ENCODE measurements at regions not wholly inside any gene's neighbourhood (a gene's known extent, or its start where the extent isn't known, plus 50 kb on each side); places are given as distances from the start of the nearest gene placed in this dataset.
"Not testable (repeated sequence)": the region's sequence is repeated elsewhere in the genome, so short reads cannot be mapped to it uniquely, and the experiment has no call there.

DNA sequence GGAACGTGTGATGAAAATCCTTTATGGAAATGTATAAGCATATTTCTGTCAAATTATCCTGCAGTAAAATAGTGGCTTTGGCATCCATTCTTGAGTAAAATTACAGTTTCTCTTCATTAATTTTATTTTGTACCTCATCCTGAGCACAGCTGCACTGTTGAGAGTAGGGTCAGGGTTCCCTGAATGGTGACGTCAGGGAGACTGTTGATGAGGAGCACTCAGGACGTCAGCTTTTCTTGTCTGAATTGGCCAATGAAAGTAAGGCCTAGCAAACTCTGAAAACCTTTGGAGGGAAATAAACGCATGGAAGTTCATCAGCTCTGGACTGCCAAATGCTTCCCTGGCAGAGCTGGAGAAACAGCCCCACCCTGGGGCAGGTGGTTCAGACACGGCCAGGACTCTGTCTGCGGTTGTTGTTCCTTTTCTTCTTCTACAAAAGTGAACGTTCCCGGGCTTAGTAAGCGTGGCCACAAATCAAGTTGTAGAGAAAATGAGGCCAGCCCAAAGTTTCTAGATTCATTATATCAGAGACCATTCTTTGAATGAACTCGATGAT is 179.7 kb upstream of the EXOC2 start:
- in situ Hi-C loops (cut with HindIII; ENCODE audit: low sequenced_read_pairs) = no loop called here

DNA sequence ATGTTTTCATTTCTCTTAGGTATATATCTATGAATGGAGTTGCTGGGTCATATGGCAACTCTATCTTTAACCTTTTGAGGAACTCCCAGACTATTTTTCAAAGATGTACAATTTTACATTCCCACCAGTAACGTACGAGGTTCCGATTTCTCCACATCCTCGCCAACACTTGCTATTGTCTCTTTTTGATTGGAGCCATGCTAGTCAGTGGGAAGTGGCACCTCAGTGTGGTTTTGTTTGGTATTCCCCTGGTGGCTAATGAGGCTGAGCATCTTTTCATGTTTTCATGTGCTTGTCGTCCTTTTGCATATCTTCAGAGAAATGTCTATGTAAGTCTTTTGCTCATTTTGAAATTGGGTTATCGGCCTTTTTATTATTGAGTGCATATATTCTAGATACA is 178.6 kb upstream of the EXOC2 start:
- in situ Hi-C loops (cut with HindIII; ENCODE audit: low sequenced_read_pairs) = no loop called here

DNA sequence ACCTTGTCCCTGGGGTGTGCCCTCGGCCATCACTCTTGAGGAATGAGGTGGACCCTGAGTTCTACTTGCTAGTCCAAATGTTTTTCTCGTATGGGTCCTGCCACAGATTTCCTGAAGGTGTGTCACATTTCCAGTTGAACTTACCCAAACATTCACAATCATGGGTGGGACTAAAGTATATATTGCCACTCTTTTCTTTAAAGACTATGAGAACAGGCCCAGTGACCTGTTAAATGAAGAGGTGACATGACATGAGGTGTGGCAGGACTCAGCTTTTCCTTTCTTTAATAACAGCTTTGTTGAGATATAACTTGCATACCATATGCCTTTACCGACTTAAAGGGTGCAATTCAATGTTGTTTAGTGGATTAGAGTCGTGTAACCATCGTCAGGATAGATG is 177.2 kb upstream of the EXOC2 start:
- in situ Hi-C loops (cut with HindIII; ENCODE audit: low sequenced_read_pairs) = no loop called here

DNA sequence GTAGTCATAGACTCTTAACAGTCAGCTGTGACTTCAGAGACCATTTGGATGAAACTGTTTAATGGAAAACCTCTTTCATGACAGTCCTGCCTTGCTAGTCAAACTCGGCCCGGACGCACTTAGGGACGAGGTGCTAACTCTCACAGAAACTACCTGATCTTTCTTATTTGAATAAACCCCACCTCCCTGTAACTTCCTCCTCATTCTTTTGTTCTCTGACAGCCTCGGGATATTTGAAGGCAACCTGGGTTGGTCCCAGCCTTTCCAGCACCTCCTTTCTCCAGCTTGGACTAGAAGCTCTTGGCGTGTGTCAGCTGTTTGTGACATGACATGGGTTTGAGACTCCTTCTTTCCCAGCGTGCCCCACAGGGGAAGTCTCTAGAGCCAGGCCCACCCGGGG is 175.3 kb upstream of the EXOC2 start:
- in situ Hi-C loops (cut with HindIII; ENCODE audit: low sequenced_read_pairs) = no loop called here

DNA sequence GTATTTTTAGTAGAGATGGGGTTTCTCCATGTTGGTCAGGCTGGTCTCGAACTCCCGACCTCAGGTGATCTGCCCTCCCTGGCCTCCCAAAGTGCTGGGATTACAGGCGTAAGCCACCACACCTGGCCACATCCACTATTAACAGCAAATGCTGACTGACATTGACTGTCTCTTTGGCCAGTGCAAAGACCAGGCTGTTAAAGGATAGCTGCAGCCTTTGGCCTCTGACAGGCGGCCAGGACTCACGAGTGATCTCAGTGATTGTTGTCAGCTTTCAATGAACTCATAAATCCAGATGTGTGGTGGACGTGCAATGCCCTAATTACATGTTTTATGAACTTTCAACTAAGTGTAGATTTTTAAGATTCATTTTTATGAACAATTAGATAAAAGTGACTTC is 174.4 kb upstream of the EXOC2 start:
- in situ Hi-C loops (cut with HindIII; ENCODE audit: low sequenced_read_pairs) = no loop called here

DNA sequence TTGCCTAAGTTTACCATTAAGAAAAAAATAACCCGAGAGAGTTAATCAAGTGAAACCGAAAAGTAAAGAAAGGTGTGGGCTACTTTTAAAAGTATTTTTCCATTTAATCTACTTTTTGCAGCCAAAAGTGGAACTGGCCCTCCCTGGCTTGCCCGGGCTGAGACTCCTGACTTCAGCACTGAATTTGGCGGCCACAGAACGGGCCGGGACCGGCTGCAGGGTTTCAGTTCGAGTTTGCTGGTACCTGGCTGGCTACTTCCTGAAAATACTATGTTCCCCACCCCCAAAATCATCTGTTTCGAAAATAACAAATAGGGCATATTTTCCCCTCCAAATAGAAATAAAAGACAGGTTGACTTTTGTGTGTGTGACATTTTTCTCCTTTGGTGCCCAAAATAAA is 173.4 kb upstream of the EXOC2 start:
- in situ Hi-C loops (cut with HindIII; ENCODE audit: low sequenced_read_pairs) = no loop called here

DNA sequence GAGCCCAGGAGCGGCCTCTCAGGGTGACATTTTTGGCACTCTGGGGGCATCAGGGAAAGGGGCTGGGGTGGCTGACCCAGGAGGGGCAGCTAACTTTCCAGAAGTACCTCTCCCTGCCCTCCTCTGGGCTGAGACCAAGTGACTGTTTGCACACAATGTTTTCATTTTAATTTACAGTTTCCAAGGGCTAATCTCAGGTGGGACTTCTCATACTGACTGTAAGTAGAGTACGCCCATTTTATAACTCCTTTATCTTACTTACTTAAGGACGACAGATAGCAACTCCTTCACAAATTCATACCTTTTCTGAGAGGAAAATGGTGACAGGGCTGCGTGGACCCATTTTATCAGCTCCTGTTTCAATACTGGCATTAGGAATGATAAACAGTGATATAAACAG is 172.9 kb upstream of the EXOC2 start:
- in situ Hi-C loops (cut with HindIII; ENCODE audit: low sequenced_read_pairs) = no loop called here

DNA sequence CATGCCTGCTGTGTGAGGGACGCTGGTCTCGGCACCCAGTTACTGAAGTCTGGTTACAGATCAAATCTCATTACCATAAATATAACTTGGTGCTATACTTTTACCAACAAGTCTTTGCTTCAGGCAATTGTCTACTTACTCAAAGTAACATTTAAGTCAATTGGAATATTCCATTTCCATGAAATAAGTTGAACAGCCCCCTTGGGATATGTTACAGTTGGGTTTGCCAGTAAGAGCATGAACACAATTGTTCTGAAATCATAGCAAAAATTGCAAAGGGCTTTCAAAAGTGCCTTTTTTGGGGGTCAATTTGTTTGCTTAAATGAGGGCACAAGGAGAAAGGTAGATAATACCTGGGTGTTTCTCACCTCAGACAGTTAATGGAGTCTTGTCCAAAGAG is 170.9 kb upstream of the EXOC2 start:
- in situ Hi-C loops (cut with HindIII; ENCODE audit: low sequenced_read_pairs) = no loop called here

DNA sequence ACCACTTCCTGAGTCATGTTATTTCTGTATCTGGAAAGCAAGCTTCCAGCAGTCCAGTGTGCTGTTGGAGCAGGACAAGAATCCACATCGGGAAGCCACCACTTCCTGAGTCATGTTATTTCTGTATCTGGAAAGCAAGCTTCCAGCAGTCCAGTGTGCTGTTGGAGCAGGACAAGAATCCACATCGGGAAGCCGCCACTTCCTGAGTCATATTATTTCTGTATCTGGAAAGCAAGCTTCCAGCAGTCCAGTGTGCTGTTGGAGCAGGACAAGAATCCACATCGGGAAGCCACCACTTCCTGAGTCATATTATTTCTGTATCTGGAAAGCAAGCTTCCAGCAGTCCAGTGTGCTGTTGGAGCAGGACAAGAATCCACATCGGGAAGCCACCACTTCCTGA is 170.2 kb upstream of the EXOC2 start:
- in situ Hi-C loops (cut with HindIII; ENCODE audit: low sequenced_read_pairs) = not testable (repeated sequence)

DNA sequence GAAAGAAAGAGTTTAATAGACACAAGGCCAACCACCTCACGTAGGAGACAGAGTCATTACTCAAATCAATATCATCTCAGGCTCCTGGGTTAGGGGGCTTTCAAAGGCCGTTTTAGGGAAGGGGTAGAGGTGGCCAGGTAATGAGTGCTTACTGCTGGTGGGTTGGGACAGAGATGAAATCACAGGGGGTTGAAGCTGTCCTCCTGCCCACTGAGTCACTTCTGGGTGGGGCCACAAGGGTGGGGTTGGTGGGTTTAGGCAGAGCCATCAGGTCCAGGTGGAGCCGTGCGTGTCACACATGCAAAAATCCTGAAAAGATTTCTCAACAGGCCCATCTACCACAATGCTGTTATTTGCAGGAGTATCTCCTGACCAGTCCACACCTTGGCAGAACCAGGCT is 167.0 kb upstream of the EXOC2 start:
- in situ Hi-C loops (cut with HindIII; ENCODE audit: low sequenced_read_pairs) = no loop called here

DNA sequence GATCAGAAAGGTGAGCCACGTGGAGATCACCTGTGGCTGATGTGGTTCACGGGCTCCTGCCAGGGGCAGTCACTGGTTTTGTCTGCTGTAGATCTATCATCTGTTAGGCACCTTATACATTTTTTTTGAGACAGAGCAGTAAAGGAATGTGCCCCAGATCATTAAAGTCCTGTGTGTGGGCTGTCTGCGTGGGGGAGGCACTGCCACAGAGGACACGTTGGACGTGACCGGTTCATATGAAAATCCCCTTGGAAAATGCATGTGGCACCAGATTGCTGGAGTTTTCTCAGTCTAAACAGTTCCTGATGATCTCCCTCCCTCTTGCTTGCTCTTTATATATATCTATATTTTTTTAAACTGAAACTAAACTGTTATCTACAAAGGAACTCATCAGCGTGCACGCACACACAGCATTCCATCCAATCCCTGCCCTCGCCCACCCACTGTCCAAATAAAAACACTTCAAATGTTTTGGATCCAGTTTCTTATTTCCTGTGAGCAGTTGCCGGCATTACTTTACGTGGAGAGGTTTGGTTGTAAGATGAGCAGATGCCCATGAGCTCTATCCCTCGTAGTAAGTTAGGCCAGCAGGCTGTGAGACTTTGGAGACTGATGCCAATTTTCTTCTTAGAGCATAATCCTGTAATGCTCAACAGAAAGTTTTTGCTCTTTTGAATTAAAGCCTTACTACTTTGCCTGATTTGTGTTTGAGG is 161.6 kb upstream of the EXOC2 start:
- in situ Hi-C loops (cut with HindIII; ENCODE audit: low sequenced_read_pairs) = no loop called here

DNA sequence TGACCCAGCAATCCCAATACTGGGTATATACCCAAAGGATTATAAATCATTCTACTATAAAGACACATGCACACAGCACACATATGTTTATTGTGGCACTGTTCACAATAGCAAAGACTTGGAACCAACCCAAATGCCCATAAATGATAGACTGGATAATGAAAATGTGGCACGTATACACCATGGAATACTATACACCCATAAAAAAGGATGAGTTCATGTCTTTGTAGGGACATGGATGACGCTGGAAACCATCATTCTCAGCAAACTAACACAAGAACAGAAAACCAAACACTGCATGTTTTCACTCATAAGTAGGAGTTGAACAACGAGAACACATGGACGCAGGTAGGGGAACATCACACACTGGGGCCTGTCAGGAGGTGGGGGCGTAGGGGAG is 159.3 kb upstream of the EXOC2 start:
- in situ Hi-C loops (cut with HindIII; ENCODE audit: low sequenced_read_pairs) = not testable (repeated sequence)

DNA sequence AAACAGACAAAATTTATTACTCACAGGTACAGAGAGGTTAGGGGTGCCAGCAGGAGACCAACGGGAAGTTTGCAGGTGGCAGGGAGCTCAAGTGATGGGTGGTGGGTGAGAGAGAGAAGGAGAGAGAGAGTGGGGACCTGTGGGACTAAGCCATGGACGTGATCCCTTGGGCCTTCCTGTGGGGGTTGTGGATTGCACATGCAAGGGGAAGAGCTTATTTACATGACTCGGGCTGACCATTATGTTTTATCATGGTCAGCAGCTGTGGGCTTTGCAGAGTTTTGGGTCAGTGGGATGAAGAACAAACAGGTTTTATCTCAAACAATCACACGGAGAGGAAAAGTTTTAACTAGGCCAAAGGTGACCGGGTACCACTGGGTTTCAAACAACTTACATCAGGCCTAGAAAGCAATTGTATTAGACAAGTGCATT is 156.2 kb upstream of the EXOC2 start:
- in situ Hi-C loops (cut with HindIII; ENCODE audit: low sequenced_read_pairs) = no loop called here

DNA sequence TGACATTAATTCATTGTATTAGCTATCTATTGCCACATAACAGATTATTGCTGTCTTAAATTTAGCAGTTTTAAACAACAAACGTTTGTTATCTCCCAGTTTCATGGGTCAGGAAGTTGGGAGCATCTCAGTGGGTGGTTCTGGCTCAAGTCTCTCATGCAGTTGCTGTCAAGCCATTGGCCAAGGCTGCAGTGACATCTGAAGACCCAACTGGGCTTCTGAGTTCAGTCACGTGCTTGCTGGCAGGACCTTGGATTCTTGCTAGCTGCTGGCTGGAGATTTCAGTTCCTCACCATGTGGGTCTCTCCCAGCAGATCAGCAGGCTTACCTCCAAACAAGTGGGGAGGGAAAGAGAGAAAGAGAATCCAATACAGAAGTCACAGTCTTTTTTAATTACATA is 152.6 kb upstream of the EXOC2 start:
- in situ Hi-C loops (cut with HindIII; ENCODE audit: low sequenced_read_pairs) = no loop called here

DNA sequence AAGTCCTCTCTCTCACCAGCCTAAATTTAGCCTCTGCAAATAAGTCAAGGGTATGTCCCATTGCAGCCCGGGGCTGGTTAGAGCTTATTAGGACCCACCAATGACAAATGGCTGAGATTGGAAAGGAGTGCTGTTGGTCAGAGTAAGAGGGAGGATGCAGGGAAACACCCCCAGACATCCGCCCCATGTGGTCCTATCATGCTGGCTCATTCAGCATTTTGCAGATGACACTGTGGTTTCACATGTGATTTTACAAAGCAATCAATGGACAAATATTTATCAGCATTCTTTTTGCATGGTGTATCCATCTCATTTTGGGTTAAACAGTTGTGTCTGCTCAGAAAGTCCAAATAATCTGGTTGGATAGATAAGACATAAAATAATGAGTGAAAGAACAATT is 152.2 kb upstream of the EXOC2 start:
- in situ Hi-C loops (cut with HindIII; ENCODE audit: low sequenced_read_pairs) = no loop called here

DNA sequence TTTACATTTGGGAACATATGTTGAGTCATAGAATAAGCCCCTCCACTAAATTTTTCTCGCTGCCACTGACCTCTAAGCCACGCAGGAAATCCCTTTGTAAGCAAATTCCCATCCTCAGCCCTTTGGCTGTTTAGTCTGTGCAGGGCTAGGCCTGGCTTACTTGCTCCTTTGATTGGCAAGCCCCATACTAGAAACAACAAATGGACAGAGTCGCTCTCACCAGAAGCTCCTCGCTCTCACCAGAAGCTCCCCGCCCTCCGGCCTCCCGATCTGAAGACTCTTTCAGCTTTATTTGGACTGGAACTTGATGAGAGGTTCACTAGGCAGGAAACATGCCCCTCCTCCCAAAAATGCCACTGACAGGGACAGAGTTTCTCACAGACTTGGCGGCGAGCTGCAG is 149.2 kb upstream of the EXOC2 start:
- in situ Hi-C loops (cut with HindIII; ENCODE audit: low sequenced_read_pairs) = no loop called here

DNA sequence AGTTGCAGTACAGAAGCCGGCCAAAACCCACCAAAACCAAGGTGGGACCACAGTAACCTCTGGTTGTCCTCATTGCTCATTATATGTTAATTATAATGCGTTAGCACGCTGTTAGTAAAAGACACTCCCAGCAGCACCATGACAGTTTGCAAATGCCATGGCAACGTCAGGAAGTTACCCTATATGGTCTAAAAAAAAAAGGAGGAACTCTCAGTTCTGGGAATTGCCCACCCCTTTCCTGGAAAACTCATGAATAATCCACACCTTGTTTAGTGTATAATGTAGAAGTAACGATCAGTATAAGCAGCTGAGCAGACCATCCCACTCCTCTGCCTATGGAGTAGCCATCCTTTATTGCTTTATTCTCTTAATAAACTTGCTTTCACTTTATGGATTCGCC is 148.6 kb upstream of the EXOC2 start:
- in situ Hi-C loops (cut with HindIII; ENCODE audit: low sequenced_read_pairs) = no loop called here

DNA sequence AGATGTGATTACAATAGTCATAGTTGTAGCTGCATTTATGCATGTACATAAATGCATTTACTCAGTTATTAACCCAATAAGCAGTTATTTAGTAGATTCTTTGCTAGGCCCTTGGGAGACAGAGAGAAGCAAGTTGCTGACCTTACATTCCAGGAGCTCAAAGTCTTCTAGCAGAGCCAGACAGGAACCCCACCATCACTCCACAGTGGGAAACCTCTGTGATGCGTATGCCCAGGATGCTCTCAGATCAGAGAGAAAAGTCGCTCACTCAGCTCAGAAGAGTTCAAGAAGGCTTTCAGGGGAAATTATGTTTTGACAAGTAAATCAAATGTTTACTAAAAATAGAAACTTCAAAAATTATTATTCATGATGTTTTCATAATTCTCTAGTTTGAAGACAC is 146.3 kb upstream of the EXOC2 start:
- in situ Hi-C loops (cut with HindIII; ENCODE audit: low sequenced_read_pairs) = no loop called here

DNA sequence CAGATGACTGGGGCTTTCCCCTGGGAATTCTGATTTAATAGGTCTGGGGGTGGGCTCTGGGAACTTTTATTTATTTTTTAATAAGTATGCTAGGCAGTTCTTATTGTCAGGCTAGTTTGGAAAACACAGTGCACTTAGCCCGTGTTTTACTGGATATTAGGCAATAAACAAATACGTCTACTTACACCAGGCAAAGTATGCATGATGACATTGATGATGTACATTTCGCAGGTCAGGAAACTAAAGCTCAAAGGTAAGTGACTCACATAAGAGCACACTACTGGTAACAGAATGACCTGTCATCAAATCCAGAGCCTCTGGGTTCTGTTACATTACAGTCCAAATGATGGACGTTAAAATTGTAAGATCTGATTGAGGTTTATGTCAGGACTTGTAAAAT is 144.4 kb upstream of the EXOC2 start:
- in situ Hi-C loops (cut with HindIII; ENCODE audit: low sequenced_read_pairs) = no loop called here

DNA sequence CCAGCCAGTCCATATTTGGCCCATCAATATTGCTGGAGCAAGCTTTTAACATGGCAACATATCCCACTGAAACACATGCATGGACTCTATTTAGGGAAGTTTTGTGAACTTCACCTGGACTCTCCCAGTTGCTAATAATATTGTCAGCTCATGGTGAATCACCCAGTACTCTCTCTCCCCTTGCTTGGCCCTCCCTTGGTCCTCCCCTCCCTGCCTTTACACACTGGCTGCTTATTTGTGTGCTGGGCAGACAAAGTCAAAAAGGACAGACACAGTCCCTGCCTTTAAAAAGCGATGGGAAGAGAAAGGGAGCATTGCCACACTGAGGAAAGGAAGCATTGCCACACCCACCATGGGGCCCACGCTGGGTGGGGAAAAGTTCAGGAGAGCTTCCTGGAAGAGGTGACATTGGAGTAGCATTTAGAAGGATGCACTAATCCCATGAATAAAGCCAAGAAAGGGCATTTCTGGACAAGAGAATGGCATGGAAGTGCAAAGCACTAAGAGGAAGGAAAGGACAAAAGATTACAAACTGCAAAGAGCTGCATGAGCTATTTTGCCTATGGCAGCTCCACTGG is 143.4 kb upstream of the EXOC2 start:
- in situ Hi-C loops (cut with HindIII; ENCODE audit: low sequenced_read_pairs) = no loop called here

DNA sequence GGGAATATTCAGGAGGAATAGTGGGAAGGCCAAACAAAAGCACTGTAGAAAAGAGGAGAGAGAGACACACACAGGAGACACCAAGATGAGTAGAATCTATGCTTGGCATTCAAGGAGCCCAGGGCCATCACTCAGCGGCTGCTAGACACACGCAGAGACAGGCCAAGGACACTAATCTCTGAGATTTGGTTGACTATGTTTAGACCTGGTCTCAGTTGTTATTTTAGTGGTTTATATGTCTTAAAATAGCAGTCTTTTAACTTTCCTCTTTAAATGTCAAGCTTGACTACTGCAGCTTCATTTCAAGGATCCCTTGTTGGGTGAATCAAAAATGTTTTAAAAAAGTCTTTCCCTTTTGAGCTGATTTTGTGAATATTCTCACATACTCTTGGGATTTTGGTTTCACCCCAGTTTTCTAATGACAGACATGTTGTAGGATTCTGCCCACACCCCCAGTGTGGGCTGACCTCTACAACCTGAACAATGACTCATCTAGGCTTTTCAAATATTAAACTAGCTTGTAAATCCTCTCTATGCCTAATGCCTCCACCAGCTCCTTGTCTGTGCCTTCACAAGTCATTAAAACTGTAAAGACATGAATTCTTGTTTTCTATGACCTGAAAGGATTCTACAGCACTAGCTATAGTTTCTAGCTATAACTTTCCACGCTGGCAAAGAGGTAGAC is 142.7 kb upstream of the EXOC2 start:
- in situ Hi-C loops (cut with HindIII; ENCODE audit: low sequenced_read_pairs) = no loop called here

DNA sequence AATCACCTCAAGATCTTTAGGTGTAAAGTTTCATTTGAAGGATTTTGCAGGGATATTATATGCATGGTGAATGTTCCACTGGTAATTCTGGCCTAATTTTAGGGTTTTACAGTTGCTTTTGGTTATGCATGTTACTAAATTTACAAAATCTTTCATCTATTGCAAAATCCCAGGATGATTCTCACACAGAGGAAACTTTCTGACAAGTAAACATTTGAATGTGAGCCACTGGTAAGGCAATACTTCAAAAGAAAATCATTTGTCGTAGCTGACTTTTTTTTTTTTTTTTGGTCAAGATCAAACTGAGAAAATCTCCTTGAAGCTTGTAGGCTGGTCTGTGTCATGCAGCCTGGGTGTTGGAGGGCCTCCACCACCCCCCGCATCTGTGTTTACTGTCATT is 141.9 kb upstream of the EXOC2 start:
- in situ Hi-C loops (cut with HindIII; ENCODE audit: low sequenced_read_pairs) = no loop called here

Measured in endothelial cell of hepatic sinusoid (primary cell).